Ovary (tissue), 7 donors: ENCODE measurements at regions not wholly inside any gene's neighbourhood (a gene's known extent, or its start where the extent isn't known, plus 50 kb on each side); places are given as distances from the start of the nearest gene placed in this dataset.

Experiments
- DNase-seq, 5 donors: peaks; one replicate each; pipeline ENCODE4 v3.0.0-alpha.2; 2019 to 2020
- H3K27ac ChIP-seq, 2 donors: fragments of 200-600 bp; one replicate each; pipeline versions ENCODE4 v1.5.1 to v1.8.0; 2019 to 2022
- H3K27me3 ChIP-seq: fragments of 200-600 bp; one replicate; pipeline ENCODE4 v1.8.0; 2022
- H3K36me3 ChIP-seq: fragments of 200-600 bp; sonication (generic); one replicate; pipeline ENCODE4 v1.5.1; 2019
- H3K4me1 ChIP-seq: one replicate; pipeline ENCODE4 v1.8.1; 2013; ENCODE audit warnings: mild to moderate bottlenecking, moderate library complexity; ENCODE audit not compliant: insufficient read depth
- H3K4me3 ChIP-seq: fragments of 200-600 bp; sonication (generic); one replicate; pipeline ENCODE4 v1.5.1; 2017
- H3K9me3 ChIP-seq, 2 donors: fragments of 200-600 bp in 1 of 2; sonication (generic) in 1 of 2; one replicate each; pipeline versions ENCODE4 v1.5.1 to v1.8.1; 2013 to 2019; ENCODE audit warnings: mild to moderate bottlenecking in 1 of 2, moderate library complexity in 1 of 2
- CTCF ChIP-seq, 3 donors: fragments of 450-650 bp in 2 of 3; fragments of 200-600 bp in 1 of 3; IDR thresholded peaks; one replicate each; pipeline versions ENCODE4 v1.5.1 to v1.8.0; 2016 to 2022; ENCODE audit warnings: antibody characterized with exemption in 3 of 3, mild to moderate bottlenecking in 1 of 3
- EP300 ChIP-seq: sonication (generic); formaldehyde crosslinking; IDR thresholded peaks from one replicate; pipeline ENCODE4 v1.6.1; 2017; ENCODE audit warnings: antibody characterized with exemption
- POLR2A ChIP-seq: fragments of 450-650 bp; IDR thresholded peaks from one replicate; pipeline ENCODE4 v1.6.1; 2017; ENCODE audit warnings: antibody characterized with exemption, mild to moderate bottlenecking, moderate library complexity
- WGBS, 3 donors: extraction: QIAGEN DNeasy Blood & Tissue Kit in 1 of 3; methylation state at CpG; one replicate each; pipeline versions ENCODE4 v1.1.5 to v1.1.7; 2013 to 2017; 5-methylcytosine and 5-hydroxymethylcytosine counted together
- intact Hi-C, 4 donors: fragments of 100-400 bp; cut with DNase I; formaldehyde crosslinking; loops; one replicate each; pipeline versions ENCODE4 v1.11.0 to v1.15.1; 2022 to 2023
- donor health status: DM: no; HTN: no; CAD: no; lungs with moderate emphysema.
- donor health status: DM: no; HTN: no; CAD: no.
- donor health status: Bipolar disorder and iron deficiency.
- donor health status: DM: no; HTN: no; CAD: no.
- donor health status: DM: yes; HTN: yes; CAD: no.

DNA sequence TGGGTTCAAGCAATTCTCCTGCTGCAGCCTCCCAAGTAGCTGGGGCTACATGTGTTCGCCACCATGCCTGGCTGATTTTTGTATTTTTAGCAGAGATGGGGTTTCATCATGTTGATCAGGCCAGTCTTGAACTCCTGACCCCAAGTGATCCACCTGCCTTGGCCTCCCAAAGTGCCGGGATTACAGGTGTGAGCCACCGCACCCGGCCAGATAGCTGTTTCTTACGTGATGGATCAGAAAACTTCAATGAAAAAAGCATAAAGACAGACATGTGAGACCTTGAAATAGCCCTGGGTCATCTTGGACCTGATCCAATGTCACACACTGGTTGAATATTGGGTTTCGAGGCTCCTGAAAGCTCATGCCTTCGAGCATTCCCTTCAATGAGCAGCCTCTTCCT lies 66.7 kb upstream of the RTN4 start:
- Histone ChIP-seq H3K27ac (no peak overlapping the region), H3K36me3 (no peaks in the 10 kb centered on the region), H3K4me1 (peaks cover 13% of the 10 kb centered on the region), H3K4me3 (no peak overlapping the region), H3K9me3 (no peaks in the 10 kb centered on the region), H3K27me3 (no peaks in the 10 kb centered on the region)
- no peak for DNase-seq
- 84 to 93% (median 92%) methylated on average over 7 of the region's 7 CpGs for WGBS, 3 donors
- intact Hi-C loops: loop anchor here in 3 of 4 donors (10.0 kb wide), 2 partner anchors 48 to 62 kb away; partner anchors contain the start of gene RTN4 (in 1 of the 3)
- no peak for TF ChIP-seq CTCF (IDR thresholded peaks at IDR 0.05)
- TF ChIP-seq POLR2A: no peak
- no peak for TF ChIP-seq EP300

DNA sequence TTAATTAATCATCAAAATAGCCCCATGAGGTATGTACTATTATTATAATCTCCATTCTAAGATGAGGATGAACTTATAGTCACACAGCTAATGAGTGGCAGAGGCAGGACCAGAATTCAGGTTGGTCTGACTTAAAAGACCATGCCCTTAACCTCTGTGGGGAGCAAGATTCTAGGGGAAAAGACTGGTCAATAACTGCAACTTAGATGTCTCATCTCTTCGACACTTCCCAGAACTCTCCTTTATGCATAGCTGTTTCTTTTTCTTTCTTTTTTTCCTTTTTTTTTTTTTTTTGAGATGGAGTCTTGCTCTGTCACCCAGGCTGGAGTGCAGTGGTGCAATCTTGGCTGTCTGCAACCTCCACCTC lies 66.3 kb upstream of the RTN4 start:
- 100% methylated on average over 1 of the region's 1 CpG for whole genome bisulfite sequencing, 3 donors
- H3K9me3 ChIP-seq: no peaks in the 10 kb centered on the region
- no peaks in the 10 kb centered on the region for H3K27me3 ChIP-seq
- DNase-seq: no peak
- H3K27ac ChIP-seq: no peak overlapping the region
- intact Hi-C loops: loop anchor here in 3 of 4 donors (10.0 kb wide), 2 partner anchors 48 to 62 kb away; partner anchors contain the start of gene RTN4 (in 1 of the 3)
- TF ChIP-seq POLR2A (no peak), EP300 (no peak), CTCF (IDR thresholded peaks at IDR 0.05) (no peak)
- peaks cover 16% of the 10 kb centered on the region for H3K4me1 ChIP-seq
- H3K4me3 ChIP-seq: no peak overlapping the region
- H3K36me3 ChIP-seq: no peaks in the 10 kb centered on the region

- Histone ChIP-seq H3K27ac (no peak overlapping the region), H3K4me3 (no peak overlapping the region), H3K9me3 (no peaks in the 10 kb centered on the region), H3K27me3 (no peaks in the 10 kb centered on the region), H3K36me3 (no peaks in the 10 kb centered on the region), H3K4me1 (peaks cover 18% of the 10 kb centered on the region)
- no peak for DNase-seq
- whole genome bisulfite sequencing, 3 donors: 68 to 94% (median 93%) methylated on average over 4 of the region's 4 CpGs
- intact Hi-C loops: loop anchor here in 3 of 4 donors (10.0 kb wide), 2 partner anchors 49 to 61 kb away; partner anchors contain the start of gene RTN4 (in 1 of the 3)
- no peak for TF ChIP-seq POLR2A
- TF ChIP-seq CTCF (IDR thresholded peaks at IDR 0.05): no peak
- no peak for TF ChIP-seq EP300
Observed at GRCh38 chr2:55115761-55116597, 65.7 kb upstream of the RTN4 start.

DNA sequence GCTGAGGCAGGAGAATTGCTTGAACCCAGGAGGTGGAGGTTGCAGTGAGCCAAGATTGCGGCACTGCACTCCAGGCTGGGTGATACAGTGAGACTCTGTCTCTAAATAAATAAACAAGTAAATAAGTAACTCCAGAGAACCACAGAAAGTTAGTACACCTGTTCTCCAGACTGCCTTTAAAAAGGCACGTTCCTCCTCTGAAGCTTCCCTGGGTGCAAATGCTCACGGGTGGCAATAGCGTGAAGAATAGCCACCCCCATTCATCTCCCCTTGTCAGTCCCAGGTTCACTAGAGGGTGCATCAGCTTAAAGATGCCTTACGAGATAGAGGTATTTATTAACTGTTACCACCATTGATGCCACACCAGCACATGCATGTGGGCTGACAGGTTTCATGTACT lies 64.3 kb upstream of the RTN4 start:
- no peak for TF ChIP-seq CTCF (IDR thresholded peaks at IDR 0.05)
- no peak for TF ChIP-seq POLR2A
- TF ChIP-seq EP300: no peak
- no peak overlapping the region for H3K27ac ChIP-seq
- no peaks in the 10 kb centered on the region for H3K27me3 ChIP-seq
- no peaks in the 10 kb centered on the region for H3K36me3 ChIP-seq
- intact Hi-C loops: loop anchor here (5.0 to 10.0 kb wide), 3 partner anchors 43 to 60 kb away; partner anchors contain the start of gene RTN4 (in 1 of the 4)
- 89 to 97% (median 94%) methylated on average over 5 of the region's 5 CpGs for WGBS, 3 donors
- no peaks in the 10 kb centered on the region for H3K9me3 ChIP-seq
- H3K4me3 ChIP-seq: no peak overlapping the region
- peaks cover 12% of the 10 kb centered on the region for H3K4me1 ChIP-seq
- no peak for DNase-seq
